ENCODE measurements at regions not wholly inside any gene's neighbourhood (a gene's known extent, or its start where the extent isn't known, plus 50 kb on each side); places are given as distances from the start of the nearest gene placed in this dataset.

- Histone ChIP-seq H3F3A (ENCODE audit: control insufficient read depth, insufficient read depth) (no peaks in the 10 kb centered on the region), H3K27me3 (ENCODE audit: control insufficient read depth, low read length) (peaks cover 5% of the 10 kb centered on the region; the same call in 1 of the 2 replicates), H3K4me2 (ENCODE audit: low read length) (no peak overlapping the region), H3K9me3 (ENCODE audit: control insufficient read depth, insufficient read depth, low read length) (no peaks in the 10 kb centered on the region), H3K4me1 (ENCODE audit: control insufficient read depth, low read length) (no peaks in the 10 kb centered on the region), H3K36me3 (ENCODE audit: control insufficient read depth, low read length) (no peaks in the 10 kb centered on the region), H3K9me2 (replicated peaks; ENCODE audit: control insufficient read depth, low read length) (no peaks in the 10 kb centered on the region), H3K79me2 (ENCODE audit: control insufficient read depth, low read length) (no peaks in the 10 kb centered on the region), H3K27ac (ENCODE audit: low read depth, low read length) (no peak overlapping the region), H4K20me1 (ENCODE audit: control insufficient read depth, insufficient read depth, low read depth, low read length) (no peaks in the 10 kb centered on the region), H3K4me3 (ENCODE audit: low read length) (no peak overlapping the region)
- no peak for TF ChIP-seq CTCF (IDR thresholded peaks at IDR 0.05; ENCODE audit: low read depth, low read length, poor library complexity, severe bottlenecking)
- TF ChIP-seq EZH2phosphoT487 (IDR thresholded peaks at IDR 0.05; ENCODE audit: borderline replicate concordance, low read length), result no peak
Observed at GRCh38 chr12:13870255-13870654, 111.1 kb downstream of the GRIN2B start.

GRCh38 chr12:13864081-13864673, 117.2 kb downstream of the GRIN2B start:
- no peak for TF ChIP-seq EZH2phosphoT487 (IDR thresholded peaks at IDR 0.05; ENCODE audit: borderline replicate concordance, low read length)
- TF ChIP-seq CTCF (IDR thresholded peaks at IDR 0.05; ENCODE audit: low read depth, low read length, poor library complexity, severe bottlenecking), result peak; percentile 96
- peaks cover 7% of the 10 kb centered on the region for H3K27me3 ChIP-seq (ENCODE audit: control insufficient read depth, low read length)
- no peaks in the 10 kb centered on the region for H3K36me3 ChIP-seq (ENCODE audit: control insufficient read depth, low read length)
- H3K4me1 ChIP-seq (ENCODE audit: control insufficient read depth, low read length), result peaks cover 3% of the 10 kb centered on the region; the same call in 1 of the 2 replicates
- no peaks in the 10 kb centered on the region for H3K79me2 ChIP-seq (ENCODE audit: control insufficient read depth, low read length)
- H4K20me1 ChIP-seq (ENCODE audit: control insufficient read depth, insufficient read depth, low read depth, low read length), result no peaks in the 10 kb centered on the region
- no peaks in the 10 kb centered on the region for H3K9me3 ChIP-seq (ENCODE audit: control insufficient read depth, insufficient read depth, low read length)
- H3F3A ChIP-seq (ENCODE audit: control insufficient read depth, insufficient read depth), result no peaks in the 10 kb centered on the region
- H3K4me3 ChIP-seq (ENCODE audit: low read length), result no peak overlapping the region
- no peak overlapping the region for H3K4me2 ChIP-seq (ENCODE audit: low read length)
- no peak overlapping the region for H3K27ac ChIP-seq (ENCODE audit: low read depth, low read length)
- no peaks in the 10 kb centered on the region for H3K9me2 ChIP-seq (replicated peaks; ENCODE audit: control insufficient read depth, low read length)

- H3K79me2 ChIP-seq (ENCODE audit: control insufficient read depth, low read length), result no peaks in the 10 kb centered on the region
- H4K20me1 ChIP-seq (ENCODE audit: control insufficient read depth, insufficient read depth, low read depth, low read length), result no peaks in the 10 kb centered on the region
- peaks cover 7% of the 10 kb centered on the region; the same call in 1 of the 2 replicates for H3K27me3 ChIP-seq (ENCODE audit: control insufficient read depth, low read length)
- no peak overlapping the region for H3K4me3 ChIP-seq (ENCODE audit: low read length)
- no peak for TF ChIP-seq EZH2phosphoT487 (IDR thresholded peaks at IDR 0.05; ENCODE audit: borderline replicate concordance, low read length)
- no peak for TF ChIP-seq CTCF (IDR thresholded peaks at IDR 0.05; ENCODE audit: low read depth, low read length, poor library complexity, severe bottlenecking)
- H3F3A ChIP-seq (ENCODE audit: control insufficient read depth, insufficient read depth), result no peaks in the 10 kb centered on the region
- H3K4me1 ChIP-seq (ENCODE audit: control insufficient read depth, low read length), result peaks cover 3% of the 10 kb centered on the region; the same call in 1 of the 2 replicates
- no peak overlapping the region for H3K27ac ChIP-seq (ENCODE audit: low read depth, low read length)
- H3K4me2 ChIP-seq (ENCODE audit: low read length), result no peak overlapping the region
- no peaks in the 10 kb centered on the region for H3K9me3 ChIP-seq (ENCODE audit: control insufficient read depth, insufficient read depth, low read length)
- no peaks in the 10 kb centered on the region for H3K9me2 ChIP-seq (replicated peaks; ENCODE audit: control insufficient read depth, low read length)
- H3K36me3 ChIP-seq (ENCODE audit: control insufficient read depth, low read length), result no peaks in the 10 kb centered on the region
Observed at GRCh38 chr12:13857750-13858149, 123.7 kb downstream of the GRIN2B start.
